ENCODE measurements at regions not wholly inside any gene's neighbourhood (a gene's known extent, or its start where the extent isn't known, plus 50 kb on each side); places are given as distances from the start of the nearest gene placed in this dataset.

GRCh38 chr10:3340127-3340730 lies 167.6 kb upstream of the PITRM1 start:
- TF ChIP-seq CTCF (IDR thresholded peaks at IDR 0.05 in 4 of 5, conservative IDR thresholded peaks at IDR 0.05 in 1 of 5) (no peak), POLR2A (IDR thresholded peaks at IDR 0.05) (no peak)

All from gastrocnemius medialis (tissue), 4 donors.